ENCODE measurements at regions not wholly inside any gene's neighbourhood (a gene's known extent, or its start where the extent isn't known, plus 50 kb on each side); places are given as distances from the start of the nearest gene placed in this dataset.
A peak's percentile ranks its signal among the peaks of the same experiment; 100 is the strongest.

GRCh38 chr22:44625981-44626687 is 75.9 kb upstream of the PRR5 start:
- no peaks in the 10 kb centered on the region for H3K27me3 ChIP-seq

GRCh38 chr22:44625421-44625760 is 76.6 kb upstream of the PRR5 start:
- TF ChIP-seq POLR2A (IDR thresholded peaks at IDR 0.05): no peak
- TF ChIP-seq CTCF (IDR thresholded peaks at IDR 0.05): no peak
- Histone ChIP-seq H3K4me3 (no peak overlapping the region), H3K36me3 (no peaks in the 10 kb centered on the region), H3K4me1 (peaks cover 0 to 5% (median 0%) of the 10 kb centered on the region in 4 donors), H3K27ac (no peak overlapping the region), H3K27me3 (no peaks in the 10 kb centered on the region), H3K9me3 (no peaks in the 10 kb centered on the region)
- DNase-seq: no peak

More at GRCh38 chr22:44625981-44626687, 75.9 kb upstream of the PRR5 start:
- TF ChIP-seq CTCF (IDR thresholded peaks at IDR 0.05) (peak; percentile 97 to 100 (median 98)), POLR2A (IDR thresholded peaks at IDR 0.05) (no peak)
- no peak overlapping the region for H3K4me3 ChIP-seq
- no peaks in the 10 kb centered on the region for H3K36me3 ChIP-seq
- DNase-seq: peak; percentile 63 to 87 (median 79)
- H3K4me1 ChIP-seq: no peaks in the 10 kb centered on the region
- H3K27ac ChIP-seq: no peak overlapping the region
- no peaks in the 10 kb centered on the region for H3K9me3 ChIP-seq

GRCh38 chr22:44624689-44625420 is 77.1 kb upstream of the PRR5 start:
- TF ChIP-seq CTCF (IDR thresholded peaks at IDR 0.05): no peak
- Histone ChIP-seq H3K4me1 (peaks cover 0 to 11% (median 3%) of the 10 kb centered on the region in 4 donors), H3K27me3 (no peaks in the 10 kb centered on the region), H3K9me3 (no peaks in the 10 kb centered on the region), H3K4me3 (no peak overlapping the region), H3K27ac (no peak overlapping the region), H3K36me3 (no peaks in the 10 kb centered on the region)
- no peak for DNase-seq

GRCh38 chr22:44623771-44624510 is 78.1 kb upstream of the PRR5 start:
- Histone ChIP-seq H3K4me1 (peaks cover 0 to 12% (median 5%) of the 10 kb centered on the region in 4 donors), H3K4me3 (no peak overlapping the region), H3K27ac (no peak overlapping the region), H3K9me3 (no peaks in the 10 kb centered on the region), H3K36me3 (no peaks in the 10 kb centered on the region), H3K27me3 (no peaks in the 10 kb centered on the region)
- DNase-seq: no peak
- TF ChIP-seq POLR2A (IDR thresholded peaks at IDR 0.05) (no peak), CTCF (IDR thresholded peaks at IDR 0.05) (peak in 1 of 6 experiments; percentile 11)

GRCh38 chr22:44622679-44623078 is 79.3 kb upstream of the PRR5 start:
- Histone ChIP-seq H3K4me1 (peaks cover 0 to 12% (median 5%) of the 10 kb centered on the region in 4 donors), H3K36me3 (no peaks in the 10 kb centered on the region), H3K27me3 (no peaks in the 10 kb centered on the region), H3K27ac (no peak overlapping the region), H3K4me3 (no peak overlapping the region), H3K9me3 (no peaks in the 10 kb centered on the region)
- no peak for DNase-seq
- TF ChIP-seq POLR2A (IDR thresholded peaks at IDR 0.05) (no peak), CTCF (IDR thresholded peaks at IDR 0.05) (no peak)

All from Peyer's patch (tissue), 4 donors.